Thymus (tissue), 11 donors: ENCODE measurements at regions not wholly inside any gene's neighbourhood (a gene's known extent, or its start where the extent isn't known, plus 50 kb on each side); places are given as distances from the start of the nearest gene placed in this dataset.

Experiments used
- DNase-seq, 9 donors: peaks; one replicate each; pipeline ENCODE4 v3.0.0-alpha.2; 2013; ENCODE audit warnings: low spot score in 9 of 9, low read depth in 6 of 9, missing footprints in 1 of 9
- H3K27ac ChIP-seq, 2 donors: one replicate each; pipeline ENCODE4 v1.5.1; 2013; ENCODE audit warnings: control low read depth in 1 of 2, low read depth in 1 of 2, low read length in 1 of 2, mild to moderate bottlenecking in 1 of 2, moderate library complexity in 1 of 2
- H3K27me3 ChIP-seq, 2 donors: one replicate each; pipeline ENCODE4 v1.5.1; 2013; ENCODE audit warnings: low read length in 1 of 2; ENCODE audit not compliant: control insufficient read depth in 2 of 2, insufficient read depth in 1 of 2
- H3K36me3 ChIP-seq, 2 donors: one replicate each; pipeline ENCODE4 v1.5.1; 2013; ENCODE audit warnings: low read length in 1 of 2, mild to moderate bottlenecking in 1 of 2, moderate library complexity in 1 of 2; ENCODE audit not compliant: control insufficient read depth in 2 of 2, insufficient read depth in 2 of 2
- H3K4me1 ChIP-seq, 2 donors: one replicate each; pipeline ENCODE4 v1.5.1; 2013; ENCODE audit warnings: low read length in 2 of 2; ENCODE audit not compliant: control insufficient read depth in 2 of 2, insufficient read depth in 2 of 2
- H3K4me3 ChIP-seq, 2 donors: one replicate each; pipeline ENCODE4 v1.5.1; 2013; ENCODE audit warnings: low read length in 2 of 2, control low read depth in 1 of 2, mild to moderate bottlenecking in 1 of 2
- H3K9me3 ChIP-seq, 2 donors: one replicate each; pipeline ENCODE4 v1.5.1; 2013; ENCODE audit warnings: low read length in 1 of 2, mild to moderate bottlenecking in 1 of 2; ENCODE audit not compliant: control insufficient read depth in 2 of 2, insufficient read depth in 1 of 2
- WGBS: extraction: QIAGEN DNeasy Blood & Tissue Kit; methylation state at CpG from one replicate; pipeline ENCODE4 v1.1.7; 2013; 5-methylcytosine and 5-hydroxymethylcytosine counted together
- donor health status: healthy.

GRCh38 chr15:77549576-77550288, 83.0 kb downstream of the LINGO1 start:
- no peaks in the 10 kb centered on the region for H3K36me3 ChIP-seq
- peaks cover 0 to 5% of the 10 kb centered on the region in 2 donors for H3K4me1 ChIP-seq
- 92% methylated on average over 5 of the region's 5 CpGs for WGBS
- H3K27me3 ChIP-seq: no peaks in the 10 kb centered on the region
- H3K4me3 ChIP-seq: no peak overlapping the region
- H3K27ac ChIP-seq: no peak overlapping the region
- H3K9me3 ChIP-seq: peaks cover 0 to 1% of the 10 kb centered on the region in 2 donors
- no peak for DNase-seq

- no peak overlapping the region for H3K4me3 ChIP-seq
- peak in 1 of 9 donors; percentile 12 for DNase-seq
- H3K27ac ChIP-seq: no peak overlapping the region
- 80% methylated on average over 23 of the region's 23 CpGs for WGBS
- H3K36me3 ChIP-seq: no peaks in the 10 kb centered on the region
- no peaks in the 10 kb centered on the region for H3K27me3 ChIP-seq
- peaks cover 0 to 5% of the 10 kb centered on the region in 2 donors for H3K4me1 ChIP-seq
- peaks cover 0 to 1% of the 10 kb centered on the region in 2 donors for H3K9me3 ChIP-seq
Observed at GRCh38 chr15:77548589-77549557, 83.8 kb downstream of the LINGO1 start.

DNA sequence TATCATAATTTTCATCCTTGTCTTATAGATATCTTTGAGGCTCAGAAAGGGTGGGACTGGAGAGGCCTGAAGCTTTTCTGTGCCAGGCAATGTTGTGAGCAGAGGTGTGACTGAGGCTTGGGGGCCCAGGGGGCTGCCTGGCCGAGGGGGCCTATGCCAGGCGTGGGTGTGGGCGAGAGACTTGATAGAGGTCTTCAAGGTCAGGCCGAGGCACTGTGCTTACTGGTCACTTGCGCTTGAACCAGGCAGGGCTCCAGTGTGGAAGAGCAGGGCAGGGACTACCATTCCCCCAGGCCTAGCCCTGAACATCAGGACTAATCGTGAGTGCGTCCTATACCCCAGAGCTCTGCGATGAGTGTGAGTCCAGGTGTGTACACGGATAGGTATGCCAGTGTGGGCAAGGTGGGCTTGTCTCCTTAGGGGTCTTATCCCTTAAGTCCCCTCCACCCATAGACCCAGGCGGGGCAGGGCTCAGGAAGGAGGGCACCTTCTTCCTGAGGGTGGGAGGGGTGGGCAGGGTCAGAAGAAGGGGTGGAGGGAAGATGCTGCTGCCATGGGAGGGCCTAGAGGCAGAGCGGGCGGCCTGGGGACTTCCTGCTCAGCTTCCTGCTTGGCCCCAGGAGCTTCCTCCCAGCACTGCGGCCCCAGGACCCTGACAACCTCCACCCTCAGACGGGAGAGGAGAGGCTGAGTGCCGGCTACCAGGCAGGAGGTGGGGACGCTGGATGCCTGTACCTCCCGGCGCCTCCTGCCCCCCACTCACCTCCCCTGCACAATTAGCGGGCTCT, 84.7 kb downstream of the LINGO1 start:
- Histone ChIP-seq H3K9me3 (peaks cover 0 to 1% of the 10 kb centered on the region in 2 donors), H3K27ac (no peak overlapping the region), H3K36me3 (no peaks in the 10 kb centered on the region), H3K4me1 (peaks cover 2 to 10% of the 10 kb centered on the region in 2 donors), H3K27me3 (no peaks in the 10 kb centered on the region), H3K4me3 (no peak overlapping the region)
- 83% methylated on average over 19 of the region's 19 CpGs for WGBS
- DNase-seq: peak in 2 of 9 donors; percentile 13 to 18

DNA sequence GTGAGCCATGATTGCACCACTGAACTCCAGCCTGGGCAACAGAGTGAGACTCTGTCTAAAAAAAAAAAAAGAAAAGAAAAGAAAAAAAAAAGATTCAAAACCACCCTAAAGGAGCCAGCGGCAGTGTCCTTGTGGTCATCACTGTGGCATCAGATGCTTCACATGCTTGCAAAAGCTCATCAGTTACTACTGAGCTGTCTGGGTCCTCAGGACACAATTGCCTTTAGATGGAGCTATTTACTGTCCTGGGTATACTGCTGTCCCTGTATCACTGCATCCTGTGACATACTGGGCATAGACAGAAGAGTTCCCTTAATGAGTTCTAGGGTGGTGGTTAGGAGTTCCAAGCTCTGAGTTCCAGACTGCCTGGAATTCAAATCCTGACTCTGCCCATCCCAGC, 85.8 kb downstream of the LINGO1 start:
- no peaks in the 10 kb centered on the region for H3K36me3 ChIP-seq
- H3K27me3 ChIP-seq: no peaks in the 10 kb centered on the region
- DNase-seq: no peak
- peaks cover 0 to 1% of the 10 kb centered on the region in 2 donors for H3K9me3 ChIP-seq
- 100% methylated on average over 1 of the region's 1 CpG for WGBS
- H3K4me1 ChIP-seq: peaks cover 4 to 13% of the 10 kb centered on the region in 2 donors
- H3K4me3 ChIP-seq: no peak overlapping the region
- no peak overlapping the region for H3K27ac ChIP-seq

DNA sequence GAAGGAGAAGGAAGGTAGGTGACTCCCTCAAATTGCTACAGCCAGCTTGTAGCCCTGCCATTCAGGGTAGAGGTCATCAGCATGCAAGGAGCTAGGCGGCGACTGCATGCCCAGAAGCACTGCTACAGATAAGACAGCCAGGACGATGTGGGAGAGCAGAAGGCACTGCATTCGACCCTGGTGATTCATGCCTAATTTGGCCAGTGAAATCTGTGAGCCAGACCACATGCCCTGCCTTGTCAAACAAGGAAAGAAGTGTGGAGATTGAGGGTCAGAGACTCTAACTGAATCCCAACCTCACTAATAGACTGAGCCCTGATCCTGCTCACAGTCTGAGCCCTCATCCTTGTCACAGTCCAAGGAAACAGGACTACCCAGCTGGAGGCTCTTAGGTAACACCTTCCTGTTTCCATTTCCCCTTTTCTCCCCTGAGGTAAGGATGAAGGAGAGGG, 86.6 kb downstream of the LINGO1 start:
- Histone ChIP-seq H3K4me3 (no peak overlapping the region), H3K4me1 (peaks cover 4 to 13% of the 10 kb centered on the region in 2 donors), H3K36me3 (no peaks in the 10 kb centered on the region), H3K27ac (no peak overlapping the region), H3K9me3 (peaks cover 0 to 1% of the 10 kb centered on the region in 2 donors), H3K27me3 (no peaks in the 10 kb centered on the region)
- 11% methylated on average over 4 of the region's 4 CpGs for WGBS
- no peak for DNase-seq

GRCh38 chr15:77545058-77545457, 87.7 kb downstream of the LINGO1 start:
- Histone ChIP-seq H3K9me3 (peaks cover 0 to 1% of the 10 kb centered on the region in 2 donors), H3K4me1 (peaks cover 4 to 13% of the 10 kb centered on the region in 2 donors), H3K27me3 (no peaks in the 10 kb centered on the region), H3K36me3 (no peaks in the 10 kb centered on the region), H3K27ac (no peak overlapping the region), H3K4me3 (no peak overlapping the region)
- WGBS: 72% methylated on average over 6 of the region's 6 CpGs
- no peak for DNase-seq

DNA sequence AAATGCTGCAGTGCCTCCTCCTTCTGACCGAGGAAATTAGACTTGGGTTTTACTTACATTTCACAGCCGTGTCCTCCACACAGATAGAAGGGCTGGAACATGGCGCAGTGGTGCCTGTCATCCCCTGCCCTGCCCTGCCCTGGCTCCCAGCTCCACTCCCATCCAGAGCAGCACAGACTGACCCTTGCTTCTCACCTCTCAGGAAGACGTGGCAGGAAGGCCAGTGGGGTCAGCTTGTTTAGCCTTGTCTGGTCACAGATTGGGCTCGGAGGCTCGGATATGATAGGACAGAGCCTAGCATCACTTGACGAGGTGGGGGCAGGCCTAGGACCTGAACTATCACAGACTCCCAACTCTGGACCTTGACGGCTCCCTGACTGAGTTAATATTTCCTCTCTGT, 88.5 kb downstream of the LINGO1 start:
- Histone ChIP-seq H3K27me3 (no peaks in the 10 kb centered on the region), H3K36me3 (no peaks in the 10 kb centered on the region), H3K4me1 (peaks cover 4 to 18% of the 10 kb centered on the region in 2 donors), H3K27ac (no peak overlapping the region), H3K9me3 (peaks cover 0 to under 1% of the 10 kb centered on the region in 2 donors), H3K4me3 (no peak overlapping the region)
- 90% methylated on average over 8 of the region's 8 CpGs for WGBS
- no peak for DNase-seq

GRCh38 chr15:77543159-77543882, 89.4 kb downstream of the LINGO1 start:
- Histone ChIP-seq H3K4me3 (peak overlapping the region; percentile 45 to 55), H3K4me1 (peaks cover 4 to 20% of the 10 kb centered on the region in 2 donors), H3K36me3 (no peaks in the 10 kb centered on the region), H3K9me3 (no peaks in the 10 kb centered on the region), H3K27me3 (no peaks in the 10 kb centered on the region), H3K27ac (no peak overlapping the region)
- DNase-seq: peak; percentile 51 to 87 (median 73)
- WGBS: 8% methylated on average over 32 of the region's 32 CpGs
